HEK293 (cell line): ENCODE measurements at regions not wholly inside any gene's neighbourhood (a gene's known extent, or its start where the extent isn't known, plus 50 kb on each side); places are given as distances from the start of the nearest gene placed in this dataset.

Experiments used
- CTCF ChIA-PET: fragments of 350-600 bp; formaldehyde crosslinking; extraction: SDS; loops from one replicate; lab custom pipeline; 2021; ENCODE audit warnings: antibody characterized with exemption; lab: Yijun Ruan, JAX
- POLR2A ChIA-PET: fragments of 300-600 bp; formaldehyde crosslinking; extraction: SDS; loops from one replicate; lab custom pipeline; 2020; ENCODE audit warnings: antibody characterized with exemption, inconsistent platforms; lab: Yijun Ruan, JAX
- H3K27ac ChIP-seq: fragments of 200-500 bp; sonication (Bioruptor generic); 2 replicates; pipeline ENCODE4 v1.5.1; 2014; ENCODE audit warnings: low read depth, low read length, control low read depth, inconsistent platforms; ENCODE audit errors: extremely low read depth
- H3K36me3 ChIP-seq, 2 experiments: fragments of 200-500 bp in 1 of 2; sonication (Bioruptor generic) in 1 of 2; 1 replicate in 1 of 2; 2 replicates in 1 of 2; pipeline ENCODE4 v1.5.1; 2014 to 2017; ENCODE audit warnings: inconsistent platforms in 2 of 2, low read length in 2 of 2; ENCODE audit not compliant: control insufficient read depth in 2 of 2, insufficient read depth in 1 of 2
- H3K4me1 ChIP-seq: fragments of 200-500 bp; sonication (Bioruptor generic); 2 replicates; pipeline ENCODE4 v1.5.1; 2014; ENCODE audit warnings: mild to moderate bottlenecking, low read length, inconsistent platforms; ENCODE audit not compliant: control insufficient read depth, insufficient read depth
- H3K4me3 ChIP-seq: 2 replicates; pipeline ENCODE4 v1.5.1; 2011; ENCODE audit warnings: low read depth, mild to moderate bottlenecking, control low read depth, low read length, moderate library complexity
- H3K9me3 ChIP-seq: fragments of 200-500 bp; sonication (Bioruptor generic); 2 replicates; pipeline ENCODE4 v1.5.1; 2014; ENCODE audit warnings: low read depth, low read length, inconsistent platforms; ENCODE audit not compliant: control insufficient read depth, insufficient read depth
- BCL11B ChIP-seq: fragments of 450-650 bp; formaldehyde crosslinking; IDR thresholded peaks from 2 replicates; pipeline ENCODE4 v1.5.1; 2016; ENCODE audit warnings: low read depth, missing biosample characterization, missing genetic modification characterization
- ELK4 ChIP-seq: IDR thresholded peaks from 2 replicates; pipeline ENCODE4 v1.6.1; 2011; ENCODE audit warnings: mild to moderate bottlenecking, low read depth, low read length, borderline replicate concordance
- GLI4 ChIP-seq: fragments of 450-650 bp; formaldehyde crosslinking; IDR thresholded peaks from 2 replicates; pipeline ENCODE4 v1.5.1; 2016; ENCODE audit warnings: missing biosample characterization, missing genetic modification characterization
- HOXA7 ChIP-seq: sonication (generic); formaldehyde crosslinking; IDR thresholded peaks from 2 replicates; pipeline ENCODE4 v1.8.1; 2022; ENCODE audit warnings: missing genetic modification reagents, borderline replicate concordance
- REST ChIP-seq: fragments of 450-650 bp; formaldehyde crosslinking; IDR thresholded peaks from 2 replicates; pipeline ENCODE4 v1.5.1; 2016; ENCODE audit warnings: missing biosample characterization, missing genetic modification characterization
- YY1 ChIP-seq: fragments of 450-650 bp; formaldehyde crosslinking; IDR thresholded peaks from 2 replicates; pipeline ENCODE4 v1.5.1; 2018; ENCODE audit warnings: missing biosample characterization, missing genetic modification characterization
- ZBTB6 ChIP-seq: fragments of 450-650 bp; formaldehyde crosslinking; IDR thresholded peaks from 2 replicates; pipeline ENCODE4 v1.5.1; 2017; ENCODE audit warnings: missing biosample characterization, missing genetic modification characterization
- ZFP69B ChIP-seq: fragments of 450-650 bp; formaldehyde crosslinking; IDR thresholded peaks from 2 replicates; pipeline ENCODE4 v1.5.1; 2016; ENCODE audit warnings: missing biosample characterization, missing genetic modification characterization
- ZNF114 ChIP-seq: fragments of 450-650 bp; formaldehyde crosslinking; IDR thresholded peaks from 2 replicates; pipeline ENCODE4 v1.5.0; 2017; ENCODE audit warnings: missing biosample characterization, missing genetic modification characterization
- ZNF121 ChIP-seq: fragments of 450-650 bp; formaldehyde crosslinking; IDR thresholded peaks from 2 replicates; pipeline ENCODE4 v1.5.1; 2016; ENCODE audit warnings: missing biosample characterization, missing genetic modification characterization
- ZNF146 ChIP-seq: fragments of 450-650 bp; formaldehyde crosslinking; IDR thresholded peaks from 2 replicates; pipeline ENCODE4 v1.5.1; 2016; ENCODE audit warnings: missing biosample characterization, missing genetic modification characterization
- ZNF175 ChIP-seq: fragments of 450-650 bp; formaldehyde crosslinking; IDR thresholded peaks from 2 replicates; pipeline ENCODE4 v1.5.1; 2016; ENCODE audit warnings: missing biosample characterization, missing genetic modification characterization
- ZNF2 ChIP-seq: fragments of 450-650 bp; formaldehyde crosslinking; IDR thresholded peaks from 2 replicates; pipeline ENCODE4 v1.5.1; 2016; ENCODE audit warnings: missing biosample characterization, missing genetic modification characterization
- ZNF302 ChIP-seq: fragments of 450-650 bp; formaldehyde crosslinking; IDR thresholded peaks from 2 replicates; pipeline ENCODE4 v1.5.1; 2016; ENCODE audit warnings: missing biosample characterization, missing genetic modification characterization, low read depth
- ZNF433 ChIP-seq: fragments of 450-650 bp; formaldehyde crosslinking; IDR thresholded peaks from 2 replicates; pipeline ENCODE4 v1.5.1; 2016; ENCODE audit warnings: missing biosample characterization, missing genetic modification characterization, low read depth
- ZNF548 ChIP-seq: fragments of 450-650 bp; formaldehyde crosslinking; IDR thresholded peaks from 2 replicates; pipeline ENCODE4 v1.5.1; 2016; ENCODE audit warnings: missing biosample characterization, missing genetic modification characterization
- ZNF558 ChIP-seq: fragments of 450-650 bp; formaldehyde crosslinking; IDR thresholded peaks from 2 replicates; pipeline ENCODE4 v1.5.1; 2016; ENCODE audit warnings: missing biosample characterization, missing genetic modification characterization
- ZNF560 ChIP-seq: fragments of 450-650 bp; formaldehyde crosslinking; IDR thresholded peaks from 2 replicates; pipeline ENCODE4 v1.5.1; 2017; ENCODE audit warnings: missing biosample characterization, missing genetic modification characterization, borderline replicate concordance
- ZNF664 ChIP-seq: fragments of 450-650 bp; formaldehyde crosslinking; IDR thresholded peaks from 2 replicates; pipeline ENCODE4 v1.5.1; 2016; ENCODE audit warnings: missing biosample characterization, missing genetic modification characterization
- ZNF677 ChIP-seq: fragments of 450-650 bp; IDR thresholded peaks from 2 replicates; pipeline ENCODE4 v1.5.0; 2018; ENCODE audit warnings: missing biosample characterization, mild to moderate bottlenecking, missing genetic modification characterization, moderate library complexity
- TF ChIP-seq, protein P1 (sequence below): fragments of 450-650 bp; formaldehyde crosslinking; IDR thresholded peaks from 2 replicates; pipeline ENCODE4 v1.5.1; 2016; ENCODE audit warnings: missing biosample characterization, missing genetic modification characterization
- TF ChIP-seq, protein P2 (sequence below): fragments of 450-650 bp; formaldehyde crosslinking; IDR thresholded peaks from 2 replicates; pipeline ENCODE4 v1.5.1; 2017; ENCODE audit warnings: missing biosample characterization, missing genetic modification characterization

GRCh38 chr10:52446391-52446790 is 132.3 kb downstream of the DKK1 start:
- Histone ChIP-seq H3K36me3 (no peaks in the 10 kb centered on the region), H3K9me3 (no peaks in the 10 kb centered on the region), H3K27ac (no peak overlapping the region), H3K4me3 (no peak overlapping the region), H3K4me1 (no peaks in the 10 kb centered on the region)
- POLR2A ChIA-PET, result no interaction called here
- CTCF ChIA-PET, result interaction anchor here (1.1 kb wide), 1 partner anchor 12 kb away, joined by 4 read pairs; no protein-coding TSS in a partner anchor
- TF ChIP-seq ZNF302 (no peak), ZNF677 (no peak), HOXA7 (no peak), GLI4 (tag by site-specific recombination) (no peak), ZFP69B (tag by site-specific recombination) (no peak), ZNF664 (tag by site-specific recombination) (no peak), BCL11B (tag by site-specific recombination) (no peak), ZNF560 (tag by site-specific recombination) (no peak), ZNF433 (tag by site-specific recombination) (no peak), ZNF2 (tag by site-specific recombination) (no peak), ZNF121 (tag by site-specific recombination) (no peak), ELK4 (no peak)
- TF ChIP-seq, protein P1, sequence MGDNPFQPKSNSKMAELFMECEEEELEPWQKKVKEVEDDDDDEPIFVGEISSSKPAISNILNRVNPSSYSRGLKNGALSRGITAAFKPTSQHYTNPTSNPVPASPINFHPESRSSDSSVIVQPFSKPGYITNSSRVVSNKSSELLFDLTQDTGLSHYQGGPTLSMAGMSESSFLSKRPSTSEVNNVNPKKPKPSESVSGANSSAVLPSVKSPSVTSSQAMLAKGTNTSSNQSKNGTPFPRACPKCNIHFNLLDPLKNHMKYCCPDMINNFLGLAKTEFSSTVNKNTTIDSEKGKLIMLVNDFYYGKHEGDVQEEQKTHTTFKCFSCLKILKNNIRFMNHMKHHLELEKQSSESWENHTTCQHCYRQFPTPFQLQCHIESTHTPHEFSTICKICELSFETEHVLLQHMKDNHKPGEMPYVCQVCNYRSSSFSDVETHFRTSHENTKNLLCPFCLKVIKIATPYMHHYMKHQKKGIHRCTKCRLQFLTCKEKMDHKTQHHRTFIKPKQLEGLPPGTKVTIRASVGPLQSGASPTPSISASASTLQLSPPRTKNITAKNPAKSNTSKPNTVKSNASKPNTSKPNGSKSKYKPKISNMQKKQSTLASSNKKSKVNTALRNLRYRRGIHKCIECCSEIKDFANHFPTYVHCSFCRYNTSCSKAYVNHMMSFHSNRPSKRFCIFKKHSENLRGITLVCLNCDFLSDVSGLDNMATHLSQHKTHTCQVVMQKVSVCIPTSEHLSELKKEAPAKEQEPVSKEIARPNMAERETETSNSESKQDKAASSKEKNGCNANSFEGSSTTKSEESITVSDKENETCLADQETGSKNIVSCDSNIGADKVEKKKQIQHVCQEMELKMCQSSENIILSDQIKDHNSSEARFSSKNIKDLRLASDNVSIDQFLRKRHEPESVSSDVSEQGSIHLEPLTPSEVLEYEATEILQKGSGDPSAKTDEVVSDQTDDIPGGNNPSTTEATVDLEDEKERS (tag by site-specific recombination), result no peak
- TF ChIP-seq, all 188 proteins: peak for 0

DNA sequence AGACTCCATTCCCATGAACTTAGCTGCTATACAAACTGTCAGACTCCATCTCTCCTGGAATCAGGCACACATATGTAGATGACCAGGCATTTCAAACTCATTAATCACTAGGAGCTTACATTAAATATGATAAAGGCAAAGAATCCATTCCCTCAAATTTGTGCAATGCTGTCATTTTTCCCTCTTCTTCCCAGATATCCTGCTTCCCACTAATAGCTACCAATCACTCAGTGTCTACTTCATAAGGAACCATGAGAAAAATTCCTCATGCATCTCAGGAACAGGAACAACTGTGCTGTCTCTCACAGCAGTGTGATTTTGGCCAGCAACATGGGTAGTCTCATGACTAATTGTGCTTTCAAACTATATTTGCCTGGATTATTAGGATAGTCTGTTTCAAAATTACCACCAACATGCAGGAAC is 133.9 kb downstream of the DKK1 start:
- no peak overlapping the region for H3K4me3 ChIP-seq
- no peak overlapping the region for H3K27ac ChIP-seq
- H3K9me3 ChIP-seq, result no peaks in the 10 kb centered on the region
- POLR2A ChIA-PET, result no interaction called here
- no peak for TF ChIP-seq ZNF175 (tag by site-specific recombination)
- TF ChIP-seq, protein P2, sequence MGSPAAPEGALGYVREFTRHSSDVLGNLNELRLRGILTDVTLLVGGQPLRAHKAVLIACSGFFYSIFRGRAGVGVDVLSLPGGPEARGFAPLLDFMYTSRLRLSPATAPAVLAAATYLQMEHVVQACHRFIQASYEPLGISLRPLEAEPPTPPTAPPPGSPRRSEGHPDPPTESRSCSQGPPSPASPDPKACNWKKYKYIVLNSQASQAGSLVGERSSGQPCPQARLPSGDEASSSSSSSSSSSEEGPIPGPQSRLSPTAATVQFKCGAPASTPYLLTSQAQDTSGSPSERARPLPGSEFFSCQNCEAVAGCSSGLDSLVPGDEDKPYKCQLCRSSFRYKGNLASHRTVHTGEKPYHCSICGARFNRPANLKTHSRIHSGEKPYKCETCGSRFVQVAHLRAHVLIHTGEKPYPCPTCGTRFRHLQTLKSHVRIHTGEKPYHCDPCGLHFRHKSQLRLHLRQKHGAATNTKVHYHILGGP (tag by site-specific recombination), result no peak
- no peak for TF ChIP-seq ZBTB6 (tag by site-specific recombination)
- TF ChIP-seq ZNF146 (tag by site-specific recombination), result no peak
- no peak for TF ChIP-seq ZNF558
- TF ChIP-seq REST (tag by site-specific recombination), result no peak
- TF ChIP-seq ZNF114, result no peak
- TF ChIP-seq HOXA7, result no peak
- TF ChIP-seq YY1 (tag by site-specific recombination), result no peak
- no peak for TF ChIP-seq ZNF548
- H3K4me1 ChIP-seq, result no peaks in the 10 kb centered on the region
- CTCF ChIA-PET, result interaction anchor here (0.9 kb wide), 1 partner anchor 11 kb away, joined by 3 read pairs; no protein-coding TSS in a partner anchor
- H3K36me3 ChIP-seq, result no peaks in the 10 kb centered on the region
